OCI-LY1 (cell line): ENCODE measurements at regions not wholly inside any gene's neighbourhood (a gene's known extent, or its start where the extent isn't known, plus 50 kb on each side); places are given as distances from the start of the nearest gene placed in this dataset.

Experiments
- CTCF ChIP-seq: fragments of 200-600 bp; sonication (generic), shearing (Covaris generic); IDR thresholded peaks from 2 replicates; pipeline ENCODE4 v1.5.1; 2017; ENCODE audit warnings: mild to moderate bottlenecking, antibody characterized with exemption, low read length, moderate library complexity, mixed read lengths
- EZH2 ChIP-seq: fragments of 200-600 bp; sonication (generic), shearing (Covaris generic); IDR thresholded peaks from 2 replicates; pipeline ENCODE4 v1.8.0; 2017; ENCODE audit warnings: borderline replicate concordance, mixed run types, mild to moderate bottlenecking, antibody characterized with exemption, low read length, moderate library complexity, mixed read lengths

- TF ChIP-seq CTCF: no peak
- no peak for TF ChIP-seq EZH2
Measured at GRCh38 chr3:35392187-35392586, 247.1 kb upstream of the ARPP21 start.
